ENCODE measurements at regions not wholly inside any gene's neighbourhood (a gene's known extent, or its start where the extent isn't known, plus 50 kb on each side); places are given as distances from the start of the nearest gene placed in this dataset.

DNA sequence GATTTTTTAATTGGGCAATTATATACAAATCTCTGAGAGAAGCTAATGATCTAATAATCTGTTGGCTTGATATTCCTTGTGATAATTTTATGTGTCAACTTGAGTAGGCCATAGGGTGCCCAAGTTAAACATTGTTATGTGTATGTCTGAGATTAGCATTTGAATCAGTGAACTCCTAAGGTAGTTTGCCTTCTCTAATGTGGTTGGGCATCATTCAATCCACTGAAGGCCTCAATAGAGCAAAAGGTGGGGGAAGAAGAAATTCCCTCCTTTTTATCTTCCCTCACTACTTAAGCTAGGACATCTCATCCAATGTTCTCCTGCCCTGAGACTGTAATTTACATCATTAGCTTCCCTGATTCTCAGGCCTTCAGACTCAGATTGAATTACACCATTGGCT is 394.5 kb downstream of the LMO4 start:
- TF ChIP-seq EZH2 (IDR thresholded peaks at IDR 0.05; ENCODE audit: low read length, unreplicated experiment) (no peak), CTCF (conservative IDR thresholded peaks at IDR 0.05; ENCODE audit: low read depth, low read length) (no peak)

All from PC-3 (cell line).